Midbrain (tissue), 1 donor: ENCODE measurements at regions not wholly inside any gene's neighbourhood (a gene's known extent, or its start where the extent isn't known, plus 50 kb on each side); places are given as distances from the start of the nearest gene placed in this dataset.
"Not testable (repeated sequence)": the region's sequence is repeated elsewhere in the genome, so short reads cannot be mapped to it uniquely, and the experiment has no call there.

ENCODE experiments used
- DNase-seq: peaks from one replicate; lab custom pipeline; 2025; lab: John Stamatoyannopoulos, UW

DNA sequence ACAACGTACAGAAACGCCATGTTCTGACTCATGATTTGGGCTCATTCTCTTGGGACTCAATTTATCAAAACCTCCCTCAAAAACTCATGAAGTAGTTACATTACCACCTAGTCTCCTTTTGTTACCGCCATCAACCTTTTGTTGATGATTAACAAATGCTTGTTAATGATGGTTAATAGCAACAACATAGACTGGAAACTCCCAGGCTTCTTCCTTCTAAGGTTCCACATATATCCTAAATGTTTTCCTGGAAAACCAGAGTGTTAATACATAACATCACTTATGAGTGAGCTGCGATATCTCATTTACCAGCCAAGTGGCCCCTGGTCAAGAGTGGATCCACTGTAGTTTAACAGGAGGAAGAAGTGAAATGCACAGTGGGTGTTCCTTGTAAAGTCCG, 176.3 kb downstream of the ERMARD start:
- DNase-seq = no peak

GRCh38 chr6:169926617-169927417, 175.4 kb downstream of the ERMARD start:
- no peak for DNase-seq

- no peak for DNase-seq
Observed at GRCh38 chr6:169923468-169924464, 172.3 kb downstream of the ERMARD start.

- no peak for DNase-seq
Observed at GRCh38 chr6:169921853-169922824, 170.7 kb downstream of the ERMARD start.

- no peak for DNase-seq
Observed at GRCh38 chr6:169921217-169921616, 169.8 kb downstream of the ERMARD start.

DNA sequence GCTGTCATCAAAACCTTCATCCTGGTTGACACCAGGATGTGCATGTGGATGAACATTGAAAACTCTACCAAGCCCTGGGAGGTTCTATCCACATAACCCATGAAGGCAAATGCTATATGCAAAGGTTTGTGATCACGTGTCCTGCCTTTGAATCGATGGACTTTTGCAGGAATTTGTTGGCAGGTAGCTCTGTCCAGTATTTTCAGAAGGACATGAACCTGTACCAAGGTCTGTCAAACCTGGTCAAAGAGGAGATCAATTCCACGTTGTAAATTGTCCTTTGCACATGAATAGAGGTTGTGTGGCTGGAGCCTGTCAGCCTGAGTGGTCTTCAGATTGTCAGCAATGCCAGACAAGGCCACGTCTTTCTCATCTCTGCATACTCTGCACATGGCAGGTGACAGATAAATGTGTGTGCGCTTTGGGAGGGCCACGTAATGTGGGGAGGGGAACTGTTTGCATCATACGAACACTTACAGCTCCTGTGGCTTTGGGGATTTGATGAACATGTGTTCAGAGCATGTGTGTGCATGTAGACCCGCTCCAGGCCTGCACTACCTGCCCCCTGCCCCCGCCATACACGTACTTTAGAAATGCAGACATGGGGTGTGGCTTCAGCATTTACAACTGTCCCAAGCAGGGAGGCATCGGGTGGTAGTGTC, 169.1 kb downstream of the ERMARD start:
- no peak for DNase-seq

- no peak for DNase-seq
Observed at GRCh38 chr6:169918954-169919549, 167.6 kb downstream of the ERMARD start.

- no peak for DNase-seq
Observed at GRCh38 chr6:169918239-169918953, 167.0 kb downstream of the ERMARD start.

GRCh38 chr6:169917153-169917552, 165.7 kb downstream of the ERMARD start:
- DNase-seq = no peak

GRCh38 chr6:169915769-169916550, 164.5 kb downstream of the ERMARD start:
- DNase-seq = no peak

DNA sequence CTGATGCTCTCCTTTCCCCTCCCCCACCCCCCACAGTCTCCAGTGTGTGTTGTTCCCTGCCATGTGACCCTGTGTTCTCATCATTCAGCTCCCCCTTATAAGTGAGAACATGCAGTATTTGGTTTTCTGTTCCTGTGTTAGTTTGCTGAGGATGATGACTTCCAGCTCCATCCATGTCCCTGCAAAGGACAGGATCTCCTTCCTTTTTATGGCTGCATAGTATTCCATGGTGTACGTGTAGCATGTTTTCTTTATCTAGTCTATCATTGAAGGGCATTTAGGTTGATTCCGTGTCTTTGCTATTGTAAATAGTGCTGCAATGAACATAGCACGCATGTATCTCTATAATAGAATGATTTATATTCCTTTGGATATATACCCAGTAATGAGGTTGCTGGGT, 162.3 kb downstream of the ERMARD start:
- not testable (repeated sequence) for DNase-seq

DNA sequence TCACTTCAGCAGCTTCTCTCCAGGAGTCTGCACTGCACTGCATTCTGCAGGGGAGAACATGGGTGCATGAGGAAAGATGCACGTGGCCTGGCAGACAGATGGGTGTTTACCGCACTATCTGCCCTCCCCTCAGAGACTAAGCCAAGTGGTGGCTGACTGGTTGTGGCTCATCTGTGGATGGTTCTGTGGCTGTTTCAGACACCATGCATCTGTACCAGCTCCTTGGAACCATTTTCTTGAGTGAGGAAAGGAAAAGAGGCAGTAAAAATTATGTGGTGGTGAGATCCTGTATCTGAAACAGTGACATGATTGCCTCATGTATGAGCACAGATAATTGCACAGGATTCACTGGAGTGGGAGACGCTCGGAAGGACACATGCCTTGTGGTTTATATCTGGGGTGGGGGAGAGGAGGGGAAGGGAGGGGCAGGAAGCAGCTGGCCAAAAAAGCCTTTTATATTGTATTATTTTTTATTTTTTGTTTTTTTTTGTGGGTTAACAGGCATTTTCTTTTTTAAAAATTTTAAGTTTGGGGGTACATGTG, 161.7 kb downstream of the ERMARD start:
- DNase-seq = no peak

DNA sequence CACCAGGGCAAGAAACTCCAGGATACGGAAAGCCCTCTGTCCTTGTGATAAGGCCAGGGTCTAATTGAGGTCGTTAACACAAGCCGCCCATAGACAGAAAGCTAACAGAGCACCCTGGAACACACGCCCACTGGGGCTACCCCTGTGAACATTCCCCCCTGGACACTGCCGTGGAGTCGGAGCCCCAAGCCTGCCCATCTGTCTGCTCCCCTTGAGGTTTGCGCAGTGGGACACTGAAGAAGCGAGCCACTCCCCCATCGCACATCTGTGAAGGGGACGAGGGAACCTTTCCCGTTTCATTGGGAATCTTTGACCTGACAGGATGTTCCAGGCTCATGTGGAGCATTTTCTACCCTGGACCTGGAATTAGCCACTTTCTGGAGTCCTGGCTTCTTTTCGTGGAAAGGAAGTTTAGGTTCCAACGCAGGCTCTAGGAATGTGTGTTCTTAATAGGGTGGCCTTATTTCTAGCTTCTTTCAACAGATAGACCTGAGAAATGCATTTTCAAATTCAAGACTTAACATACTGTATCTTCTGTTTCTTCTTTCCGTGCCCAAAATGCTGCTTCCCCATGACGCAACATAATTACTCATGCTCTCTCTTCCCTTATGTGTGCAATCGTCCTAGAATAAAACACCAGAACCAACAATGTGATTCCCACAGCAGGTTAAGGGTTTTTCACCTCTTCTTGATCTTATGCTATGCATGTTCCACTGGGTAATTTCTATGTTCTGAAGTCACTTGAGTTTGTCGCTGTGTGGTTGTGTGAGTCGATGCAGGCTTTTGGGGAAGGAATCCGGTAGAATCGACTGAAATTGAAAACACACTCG, 161.1 kb downstream of the ERMARD start:
- no peak for DNase-seq

GRCh38 chr6:169911264-169912263, 160.1 kb downstream of the ERMARD start:
- no peak for DNase-seq

- no peak for DNase-seq
Observed at GRCh38 chr6:169909113-169909512, 157.7 kb downstream of the ERMARD start.

DNA sequence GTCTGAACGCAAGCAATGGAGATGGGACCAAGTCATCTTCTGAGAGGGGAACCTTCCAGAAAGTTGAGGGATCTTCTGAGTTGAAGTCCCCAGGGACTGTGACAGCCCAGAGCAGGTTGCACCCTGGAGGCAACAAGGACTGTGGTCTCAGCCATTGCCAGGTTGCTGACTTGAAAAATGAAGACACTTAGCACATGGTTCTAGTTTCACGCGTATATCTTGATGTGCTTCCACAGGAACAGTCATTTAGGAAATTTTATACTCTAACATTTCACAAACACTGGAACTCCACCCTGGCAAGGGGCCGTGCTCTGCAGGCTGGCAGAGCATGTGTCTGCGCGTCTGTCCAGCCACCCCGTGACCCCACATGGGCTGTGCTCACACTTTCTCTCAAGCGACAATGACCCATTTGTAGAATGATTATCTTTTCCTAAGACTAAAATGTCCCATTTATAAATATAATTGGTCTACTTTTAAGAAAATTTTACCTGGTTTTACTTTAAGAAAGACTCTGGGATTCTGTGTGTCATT, 157.0 kb downstream of the ERMARD start:
- no peak for DNase-seq
